ENCODE measurements at regions not wholly inside any gene's neighbourhood (a gene's known extent, or its start where the extent isn't known, plus 50 kb on each side); places are given as distances from the start of the nearest gene placed in this dataset.

- Histone ChIP-seq H3K4me3 (ENCODE audit: low read depth in 2 of 2, low read length in 2 of 2) (no peak overlapping the region), H3K36me3 (ENCODE audit: control insufficient read depth, insufficient read depth, low read length) (no peaks in the 10 kb centered on the region), H3K9me3 (ENCODE audit: control insufficient read depth, insufficient read depth, low read depth, low read length) (no peaks in the 10 kb centered on the region), H3K4me1 (ENCODE audit: control insufficient read depth, insufficient read depth, low read length) (no peaks in the 10 kb centered on the region), H3K27me3 (ENCODE audit: control insufficient read depth, insufficient read depth, low read length) (no peaks in the 10 kb centered on the region), H3K27ac (ENCODE audit: low read length) (no peak overlapping the region)
- intact Hi-C loops (cut with micrococcal nuclease; ENCODE audit: unreplicated experiment) (no loop called here), in situ Hi-C loops (cut with HindIII; ENCODE audit: low pct_unique_long_range_greater_than_20kb, low sequenced_read_pairs) (no loop called here)
- no peak for TF ChIP-seq TCF7L2 (IDR thresholded peaks at IDR 0.05; ENCODE audit: low read depth, low read length)
- no peak for TF ChIP-seq POLR2AphosphoS5 (IDR thresholded peaks at IDR 0.05; ENCODE audit: low read depth, low read length)
- TF ChIP-seq, protein P1, sequence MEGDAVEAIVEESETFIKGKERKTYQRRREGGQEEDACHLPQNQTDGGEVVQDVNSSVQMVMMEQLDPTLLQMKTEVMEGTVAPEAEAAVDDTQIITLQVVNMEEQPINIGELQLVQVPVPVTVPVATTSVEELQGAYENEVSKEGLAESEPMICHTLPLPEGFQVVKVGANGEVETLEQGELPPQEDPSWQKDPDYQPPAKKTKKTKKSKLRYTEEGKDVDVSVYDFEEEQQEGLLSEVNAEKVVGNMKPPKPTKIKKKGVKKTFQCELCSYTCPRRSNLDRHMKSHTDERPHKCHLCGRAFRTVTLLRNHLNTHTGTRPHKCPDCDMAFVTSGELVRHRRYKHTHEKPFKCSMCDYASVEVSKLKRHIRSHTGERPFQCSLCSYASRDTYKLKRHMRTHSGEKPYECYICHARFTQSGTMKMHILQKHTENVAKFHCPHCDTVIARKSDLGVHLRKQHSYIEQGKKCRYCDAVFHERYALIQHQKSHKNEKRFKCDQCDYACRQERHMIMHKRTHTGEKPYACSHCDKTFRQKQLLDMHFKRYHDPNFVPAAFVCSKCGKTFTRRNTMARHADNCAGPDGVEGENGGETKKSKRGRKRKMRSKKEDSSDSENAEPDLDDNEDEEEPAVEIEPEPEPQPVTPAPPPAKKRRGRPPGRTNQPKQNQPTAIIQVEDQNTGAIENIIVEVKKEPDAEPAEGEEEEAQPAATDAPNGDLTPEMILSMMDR (IDR thresholded peaks at IDR 0.05): no peak
- no peak for TF ChIP-seq SIN3A (IDR thresholded peaks at IDR 0.05; ENCODE audit: borderline replicate concordance, insufficient read depth, low read depth, low read length)
- TF ChIP-seq REST (IDR thresholded peaks at IDR 0.05; ENCODE audit: insufficient read depth in 1 of 2, low read depth in 2 of 2, low read length in 1 of 2): no peak
- ATAC-seq (no peak), DNase-seq (ENCODE audit: low read depth, low spot score) (no peak)
- ChIA-PET POLR2A (no interaction called here), CTCF (no interaction called here)
- BruUV-seq (replicated peaks): no TSS peak
These were observed 128.8 kb downstream of the FGF9 start for GRCh38 chr13:21799671-21800070.

DNA sequence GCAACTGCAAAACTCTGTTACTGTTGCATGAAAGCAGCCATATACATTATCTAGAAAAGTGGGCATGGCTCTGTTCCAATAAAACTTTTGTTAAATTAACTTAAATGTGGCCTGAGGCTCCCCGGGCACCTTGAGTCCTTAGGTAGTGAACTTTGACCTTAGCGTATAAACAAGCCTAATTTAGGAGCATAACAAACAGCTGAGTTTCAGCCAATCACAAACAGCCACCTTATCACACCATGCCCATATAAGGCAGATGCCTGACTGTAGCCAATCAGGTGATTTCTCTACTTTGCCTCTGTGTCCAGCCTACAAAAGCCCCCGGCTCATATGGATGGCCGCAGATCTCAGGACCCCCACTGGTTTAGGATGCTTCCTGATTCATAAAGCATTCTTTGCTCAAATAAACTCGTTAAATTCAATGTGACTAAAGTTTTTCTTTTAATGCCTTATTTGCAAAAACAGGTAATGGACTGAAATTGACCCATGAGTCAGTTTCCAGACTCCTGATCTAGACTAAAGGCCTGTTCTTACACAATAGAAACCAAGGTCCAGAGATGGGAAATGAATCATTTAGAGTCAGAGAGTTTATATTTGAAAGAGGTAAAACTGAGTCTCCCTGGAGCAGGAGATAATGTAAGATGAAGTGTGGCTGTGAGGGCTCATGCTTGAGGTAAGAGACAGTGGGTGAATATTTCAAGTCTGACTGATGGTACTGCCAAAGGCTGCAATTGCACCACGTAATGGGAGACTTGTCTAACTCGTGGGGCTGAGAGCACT, 130.2 kb downstream of the FGF9 start:
- Histone ChIP-seq H3K27me3 (ENCODE audit: control insufficient read depth, insufficient read depth, low read length) (no peaks in the 10 kb centered on the region), H3K9me3 (ENCODE audit: control insufficient read depth, insufficient read depth, low read depth, low read length) (no peaks in the 10 kb centered on the region), H3K36me3 (ENCODE audit: control insufficient read depth, insufficient read depth, low read length) (no peaks in the 10 kb centered on the region), H3K4me1 (ENCODE audit: control insufficient read depth, insufficient read depth, low read length) (no peaks in the 10 kb centered on the region), H3K4me3 (ENCODE audit: low read depth in 2 of 2, low read length in 2 of 2) (no peak overlapping the region), H3K27ac (ENCODE audit: low read length) (no peak overlapping the region)
- in situ Hi-C loops (cut with HindIII; ENCODE audit: low pct_unique_long_range_greater_than_20kb, low sequenced_read_pairs): no loop called here
- ChIA-PET CTCF (no interaction called here), POLR2A (no interaction called here)
- ATAC-seq: no peak
- no peak for DNase-seq (ENCODE audit: low read depth, low spot score)
- TF ChIP-seq SIN3A (IDR thresholded peaks at IDR 0.05; ENCODE audit: borderline replicate concordance, insufficient read depth, low read depth, low read length) (no peak), REST (IDR thresholded peaks at IDR 0.05; ENCODE audit: insufficient read depth in 1 of 2, low read depth in 2 of 2, low read length in 1 of 2) (no peak), TCF7L2 (IDR thresholded peaks at IDR 0.05; ENCODE audit: low read depth, low read length) (no peak), POLR2AphosphoS5 (IDR thresholded peaks at IDR 0.05; ENCODE audit: low read depth, low read length) (no peak)
- TF ChIP-seq, protein P1 (IDR thresholded peaks at IDR 0.05): no peak
- intact Hi-C loops (cut with micrococcal nuclease; ENCODE audit: unreplicated experiment): no loop called here
- BruUV-seq (replicated peaks): no TSS peak
